GM18511 (cell line): ENCODE measurements at regions not wholly inside any gene's neighbourhood (a gene's known extent, or its start where the extent isn't known, plus 50 kb on each side); places are given as distances from the start of the nearest gene placed in this dataset.

Source experiments
- ATAC-seq: cut with Tn5 transposase; IDR thresholded peaks from one replicate; pipeline ENCODE4 v1.9.1; 2021; ENCODE audit warnings: mild to moderate bottlenecking, moderate library complexity; ENCODE audit not compliant: unreplicated experiment

DNA sequence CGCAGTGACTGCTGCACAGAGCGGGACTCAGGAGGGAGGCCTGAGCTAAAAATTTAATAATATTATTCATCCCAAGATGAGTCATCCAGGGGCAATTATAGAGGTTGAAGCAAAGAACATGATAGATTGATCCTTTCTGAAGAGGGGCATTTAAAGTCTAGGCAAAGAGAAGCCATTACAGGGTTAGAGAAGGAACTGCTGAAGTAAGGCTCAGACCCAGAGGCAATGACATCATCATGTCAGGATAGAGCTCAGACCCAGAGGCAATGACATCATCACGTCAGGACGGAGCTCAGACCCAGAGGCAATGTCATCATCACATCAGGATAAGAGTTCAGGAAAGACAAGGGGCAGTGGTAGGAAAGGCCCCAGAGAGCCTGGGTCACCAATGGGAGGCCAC is 184.0 kb downstream of the TMEM18 start:
- no peak for ATAC-seq

DNA sequence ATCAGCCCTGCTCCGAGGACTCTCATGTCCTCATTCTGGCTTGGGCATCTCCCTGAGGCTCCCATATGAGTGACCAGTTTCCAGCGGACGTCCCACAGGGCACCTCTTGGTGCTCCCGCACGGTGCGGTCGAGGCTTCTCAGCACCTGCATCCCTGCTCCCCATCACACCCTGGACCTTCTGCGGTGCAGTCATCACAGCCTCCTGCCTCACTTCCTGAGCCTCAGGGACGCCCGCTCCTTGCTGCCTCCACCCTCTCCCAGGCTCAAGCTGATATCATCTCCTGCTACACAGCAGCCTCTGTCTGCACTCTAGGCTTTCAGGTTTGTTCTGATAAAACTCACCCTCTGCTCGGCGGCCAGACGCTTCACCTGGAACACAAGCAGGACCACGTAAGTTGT is 185.0 kb downstream of the TMEM18 start:
- no peak for ATAC-seq

DNA sequence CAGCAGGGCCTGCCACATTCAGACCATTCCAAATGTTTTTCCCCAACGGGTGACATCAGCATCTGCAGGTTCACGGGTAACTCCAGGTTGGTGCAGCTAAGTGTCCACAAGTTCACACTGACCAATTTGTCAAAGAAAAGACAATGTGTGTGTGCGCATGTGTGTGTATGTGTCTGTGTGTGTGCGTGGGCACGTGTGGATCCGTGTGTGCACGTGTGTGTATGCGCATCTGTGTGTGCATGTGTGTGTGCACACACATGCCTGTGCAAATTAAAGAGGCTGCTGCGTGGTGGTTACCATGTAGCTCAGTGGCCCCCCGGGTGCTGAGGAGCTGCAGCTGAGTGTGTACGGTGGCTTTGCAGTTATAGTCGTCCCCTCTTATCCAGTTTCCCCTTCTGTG is 187.4 kb downstream of the TMEM18 start:
- no peak for ATAC-seq

DNA sequence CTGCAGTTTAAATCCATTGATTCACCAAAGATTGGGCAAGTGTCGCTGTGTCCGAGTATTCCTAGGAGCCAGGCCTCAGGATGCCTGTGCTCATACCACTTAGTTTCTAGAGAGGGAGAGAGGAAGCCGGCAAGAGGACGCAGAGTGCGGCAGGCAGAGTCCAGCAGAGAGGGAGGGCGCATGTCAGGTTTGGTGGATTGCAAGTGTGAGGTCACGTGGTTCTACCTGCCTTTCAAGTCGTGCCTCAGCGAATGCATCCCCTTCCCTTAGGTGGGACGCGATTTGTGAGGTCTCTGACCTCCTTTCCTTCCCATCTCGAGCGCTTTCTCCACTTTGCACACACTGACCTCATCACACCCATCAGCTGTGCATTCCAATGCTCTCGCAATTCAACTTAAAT is 188.1 kb downstream of the TMEM18 start:
- ATAC-seq, result no peak

DNA sequence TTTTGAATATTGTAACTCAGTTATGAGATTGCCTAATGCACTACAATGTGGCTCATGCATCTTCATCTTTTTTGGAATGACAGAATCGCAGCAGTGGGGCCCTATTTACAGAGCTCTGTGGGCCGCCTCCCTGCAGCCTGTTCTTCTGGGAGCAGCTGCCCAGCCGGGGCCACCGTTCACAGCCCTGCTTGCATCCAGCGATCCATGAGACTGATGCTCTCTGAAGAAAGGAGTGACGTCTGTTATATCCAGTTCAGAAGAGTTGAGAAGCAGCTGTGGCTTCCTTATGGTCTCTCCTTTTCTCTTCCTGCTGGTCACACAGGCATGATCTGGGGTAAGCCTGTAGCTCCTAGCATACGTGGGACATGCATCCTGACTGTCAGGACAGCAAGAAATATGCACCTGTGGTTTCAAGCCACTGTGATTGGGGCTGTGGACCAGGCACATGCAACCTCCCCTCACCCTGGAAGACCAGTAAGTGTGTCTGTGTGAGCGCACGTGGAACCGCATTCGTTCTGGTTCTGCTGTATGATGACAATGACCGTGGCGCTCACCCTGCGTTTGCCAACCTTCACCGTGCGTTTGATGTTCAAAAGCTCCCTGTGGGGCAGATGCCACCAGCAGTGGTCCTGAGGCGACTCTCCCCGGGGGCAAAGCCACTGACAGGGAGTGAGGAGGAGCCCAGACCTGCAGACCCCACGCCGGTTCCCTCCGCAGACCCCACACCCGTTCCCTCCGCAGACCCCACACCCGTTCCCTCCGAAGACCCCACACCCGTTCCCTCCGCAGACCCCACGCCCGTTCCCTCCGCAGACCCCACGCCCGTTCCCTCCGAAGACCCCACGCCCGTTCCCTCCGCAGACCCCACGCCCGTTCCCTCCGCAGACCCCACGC is 189.8 kb downstream of the TMEM18 start:
- no peak for ATAC-seq

DNA sequence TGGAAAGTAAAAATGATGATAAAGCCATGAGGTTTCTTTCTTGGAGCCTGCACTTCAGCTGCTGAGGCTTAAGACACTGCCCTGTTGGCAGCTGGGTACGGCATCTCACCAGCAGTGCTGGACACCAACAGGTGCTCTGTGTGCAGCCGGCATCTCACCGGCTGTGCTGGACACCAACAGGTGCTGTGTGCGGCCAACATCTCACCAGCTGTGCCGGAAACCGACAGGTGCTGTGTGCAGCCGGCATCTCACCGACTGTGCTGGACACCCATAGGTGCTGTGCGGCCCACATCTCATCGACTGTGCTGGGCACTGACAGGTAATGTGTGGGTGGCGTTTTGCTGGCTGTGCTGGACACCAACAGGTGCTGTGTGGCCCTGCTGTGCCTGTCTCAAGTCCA is 190.8 kb downstream of the TMEM18 start:
- no peak for ATAC-seq

DNA sequence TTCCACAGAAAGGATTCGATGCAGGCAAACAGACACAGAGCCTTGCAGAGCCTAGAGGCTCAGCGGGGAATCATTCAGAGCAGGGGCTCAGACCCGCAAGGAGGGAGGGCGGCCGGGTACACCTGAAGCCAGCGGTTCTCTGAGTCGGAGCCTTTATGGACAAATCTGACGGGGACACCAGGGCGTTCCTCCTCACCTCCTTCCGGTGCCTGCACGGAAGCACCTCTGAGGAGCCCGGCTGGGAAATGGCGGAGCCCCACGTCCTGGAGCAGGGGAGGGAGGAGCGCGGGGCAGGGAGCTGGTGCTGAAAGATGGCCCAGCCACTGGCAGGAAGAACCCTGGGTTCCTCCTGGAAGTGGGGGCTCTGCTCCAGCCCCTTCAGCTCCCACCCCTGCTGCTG is 193.5 kb upstream of the ALKAL2 start:
- no peak for ATAC-seq

DNA sequence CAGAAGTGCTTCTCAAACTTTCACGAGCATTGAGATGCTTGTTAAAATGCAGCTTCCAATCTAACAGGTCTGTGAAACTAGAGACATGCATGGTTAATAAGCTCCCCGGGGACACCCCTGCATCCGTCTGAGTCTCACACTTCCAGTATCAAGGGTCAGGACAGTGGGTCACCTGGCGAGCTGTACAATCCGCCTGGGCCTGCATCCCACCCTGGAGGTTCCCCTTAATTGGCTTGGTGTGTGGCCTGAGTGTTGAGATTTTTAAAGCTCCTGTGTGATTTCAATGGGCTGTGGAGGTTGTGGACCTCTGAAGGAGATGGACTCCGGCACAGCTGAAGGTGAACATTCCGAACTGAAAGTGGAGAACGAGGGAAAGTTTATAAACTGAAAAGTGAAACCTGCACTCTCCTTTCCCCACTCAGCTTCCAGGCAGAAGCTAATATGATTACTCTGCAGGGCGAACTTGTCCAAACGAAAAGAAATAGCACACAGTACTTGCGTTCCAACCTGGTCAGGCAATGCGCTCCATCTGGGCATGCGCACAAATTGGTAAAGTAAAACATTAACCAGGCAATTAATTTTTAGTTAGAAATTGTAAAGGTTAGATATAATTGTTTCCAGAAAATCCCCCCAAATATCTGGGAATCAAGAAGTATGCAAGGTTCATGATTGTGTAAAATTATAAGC is 191.7 kb upstream of the ALKAL2 start:
- no peak for ATAC-seq

DNA sequence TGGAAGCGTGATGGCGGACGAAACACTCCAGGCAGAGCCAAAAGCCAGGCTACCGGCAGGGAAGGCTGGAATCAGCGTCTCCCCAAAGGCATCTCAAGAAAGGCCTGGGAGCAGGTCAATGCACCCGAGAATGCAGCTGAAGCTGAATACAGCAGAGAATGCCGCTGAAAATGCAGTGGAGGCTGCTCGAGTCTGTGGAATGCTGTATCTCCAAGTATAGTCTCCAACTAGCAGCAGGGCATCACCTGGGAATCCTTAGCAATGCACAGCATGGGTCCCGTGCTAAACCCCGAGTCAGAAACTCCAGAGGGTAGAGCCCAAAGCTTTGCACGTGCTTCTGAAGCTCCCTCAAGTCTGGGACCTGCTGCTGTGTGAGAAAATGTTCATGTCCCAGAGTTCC is 191.1 kb upstream of the ALKAL2 start:
- no peak for ATAC-seq

DNA sequence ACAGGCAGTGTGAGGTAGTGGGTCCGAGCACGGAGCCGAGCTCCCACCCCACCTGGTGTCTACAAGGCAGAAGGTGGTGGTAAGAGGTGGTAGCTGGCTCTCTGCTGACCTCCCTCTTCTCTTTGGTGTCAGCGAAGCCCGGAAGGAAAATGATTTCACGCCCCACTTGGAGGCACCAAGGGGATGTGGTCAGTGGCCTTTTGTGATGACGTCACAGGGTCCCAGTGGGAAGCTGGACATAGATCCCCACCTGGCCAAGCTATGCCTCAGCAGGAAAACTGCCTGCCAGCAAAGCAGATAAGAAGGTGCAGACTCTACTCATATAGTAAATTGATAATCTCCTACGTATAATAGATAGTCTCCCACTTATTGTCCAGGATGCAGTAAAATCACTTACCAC is 183.7 kb upstream of the ALKAL2 start:
- no peak for ATAC-seq

DNA sequence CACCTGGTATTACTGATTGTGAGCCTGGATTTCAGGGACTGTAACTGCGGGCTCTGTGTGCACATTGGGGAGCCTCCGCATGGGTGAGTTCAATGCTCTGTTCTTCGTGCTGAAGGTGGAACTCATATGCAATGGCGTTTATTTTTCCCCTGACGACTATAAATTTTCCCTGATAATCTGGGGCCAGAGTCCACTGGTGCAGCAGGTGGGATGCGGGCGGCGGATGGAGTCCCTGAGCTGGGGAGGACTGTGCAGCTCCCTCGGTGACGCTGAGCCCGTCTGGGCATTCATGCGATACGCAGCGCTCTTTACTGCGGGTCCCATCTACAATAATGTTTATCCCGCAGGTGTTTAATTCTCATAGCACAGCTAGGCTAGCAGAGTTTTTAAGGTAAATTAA is 181.6 kb upstream of the ALKAL2 start:
- no peak for ATAC-seq

DNA sequence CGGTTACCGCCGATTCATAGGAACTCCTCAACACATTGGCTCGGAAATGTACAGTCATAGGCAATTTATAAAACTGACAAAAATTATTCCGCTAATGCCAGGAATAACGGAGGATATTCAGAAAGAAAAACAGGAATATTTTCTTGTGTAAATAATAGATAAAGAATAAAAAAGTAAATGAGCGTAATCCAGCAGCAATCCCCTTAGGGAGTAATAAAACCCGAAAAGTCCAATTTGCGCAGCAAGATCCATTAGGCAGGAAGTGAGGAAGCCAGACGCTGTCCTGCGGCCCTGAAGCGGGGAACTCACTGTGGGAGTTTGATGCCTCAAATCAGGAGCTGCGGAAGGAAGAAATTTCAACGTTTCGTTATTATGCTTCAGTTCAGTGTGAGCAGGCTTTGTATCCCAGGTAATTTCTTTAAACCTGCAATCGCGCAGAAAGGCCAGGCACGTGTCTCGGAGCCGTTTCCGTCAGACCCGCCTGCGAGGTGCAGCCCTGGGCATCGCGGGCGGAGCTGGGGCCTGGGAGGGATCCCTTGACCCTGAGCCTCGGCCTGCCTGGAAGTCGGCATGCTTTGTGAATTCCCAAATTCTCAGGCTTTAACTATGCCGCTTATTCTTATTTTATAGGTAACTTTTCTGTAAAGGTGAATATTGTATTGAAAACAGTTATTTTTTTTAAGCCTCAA is 180.9 kb upstream of the ALKAL2 start:
- no peak for ATAC-seq

DNA sequence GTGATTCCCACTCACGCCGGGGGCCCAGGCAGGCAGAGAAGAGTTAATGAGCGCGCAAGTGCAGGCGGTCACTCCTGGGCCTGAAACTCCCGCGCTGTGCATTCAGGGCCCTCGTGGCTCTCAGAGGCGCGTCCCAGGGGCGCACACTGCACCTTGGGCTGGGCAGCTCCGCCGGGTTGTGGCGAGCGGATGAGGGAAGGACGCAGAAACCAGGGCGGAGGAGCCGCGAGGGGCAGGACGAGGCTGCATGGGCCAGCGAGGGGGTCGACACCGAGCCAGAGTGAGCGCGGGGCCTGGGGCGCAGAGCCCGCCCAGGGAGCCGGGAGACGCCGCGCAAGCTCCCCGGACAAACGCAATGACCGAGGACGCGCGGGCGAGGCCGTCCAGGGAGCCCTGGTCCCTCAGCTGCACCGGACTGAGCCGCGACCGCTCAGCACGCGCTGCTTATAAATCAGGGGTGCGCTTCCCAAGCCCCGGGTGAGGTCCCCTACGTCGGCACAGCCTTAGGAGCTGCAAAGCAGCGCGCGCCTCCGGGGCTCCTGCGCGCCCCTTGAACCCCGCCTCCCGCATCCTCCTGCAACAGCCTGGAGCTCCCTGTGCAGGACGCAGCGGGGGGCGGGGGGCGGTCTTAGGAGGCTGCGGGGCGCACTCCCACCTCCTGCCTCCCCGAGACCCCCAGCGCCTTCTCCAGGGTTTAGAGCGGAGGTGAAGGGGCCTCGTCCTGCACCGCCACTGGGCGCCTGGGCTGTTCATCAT is 180.2 kb upstream of the ALKAL2 start:
- no peak for ATAC-seq

DNA sequence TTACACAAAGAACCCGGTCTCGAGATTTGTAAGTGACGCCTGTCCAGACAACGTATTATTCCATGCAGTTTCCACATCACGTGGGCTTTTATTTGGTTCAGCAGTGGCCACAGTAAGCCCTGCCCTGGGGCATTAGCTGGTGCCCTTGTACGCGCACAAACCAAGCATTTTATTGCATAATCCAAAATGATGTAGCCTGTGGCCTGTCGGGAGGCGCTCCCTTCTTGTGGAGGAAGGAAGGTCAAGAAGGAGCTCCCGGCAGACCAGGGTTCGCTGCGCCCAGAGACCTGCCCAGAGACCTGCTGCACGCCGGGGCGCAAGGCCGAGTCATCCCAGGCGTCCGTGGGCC is 179.6 kb upstream of the ALKAL2 start:
- no peak for ATAC-seq

DNA sequence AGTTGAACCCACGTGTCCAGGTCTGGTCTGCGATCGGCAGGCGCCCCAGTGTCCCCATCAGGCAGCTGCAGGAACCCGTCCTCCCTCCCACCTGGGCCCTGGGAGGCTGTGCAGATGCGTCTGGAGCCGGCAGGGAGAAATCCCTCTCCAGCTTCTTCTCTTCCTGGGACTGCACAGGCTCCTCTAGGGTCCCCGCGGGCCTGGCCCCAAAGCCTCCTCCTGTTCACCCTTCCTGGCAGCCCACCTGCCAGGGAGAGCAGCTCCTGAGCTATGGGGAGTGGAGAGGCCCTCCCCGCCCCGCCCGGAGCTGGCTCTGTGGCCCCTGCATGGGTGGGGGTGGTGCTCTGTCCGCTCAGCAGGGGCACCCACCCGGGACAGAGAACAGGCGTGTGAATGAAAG is 179.2 kb upstream of the ALKAL2 start:
- ATAC-seq, result no peak

DNA sequence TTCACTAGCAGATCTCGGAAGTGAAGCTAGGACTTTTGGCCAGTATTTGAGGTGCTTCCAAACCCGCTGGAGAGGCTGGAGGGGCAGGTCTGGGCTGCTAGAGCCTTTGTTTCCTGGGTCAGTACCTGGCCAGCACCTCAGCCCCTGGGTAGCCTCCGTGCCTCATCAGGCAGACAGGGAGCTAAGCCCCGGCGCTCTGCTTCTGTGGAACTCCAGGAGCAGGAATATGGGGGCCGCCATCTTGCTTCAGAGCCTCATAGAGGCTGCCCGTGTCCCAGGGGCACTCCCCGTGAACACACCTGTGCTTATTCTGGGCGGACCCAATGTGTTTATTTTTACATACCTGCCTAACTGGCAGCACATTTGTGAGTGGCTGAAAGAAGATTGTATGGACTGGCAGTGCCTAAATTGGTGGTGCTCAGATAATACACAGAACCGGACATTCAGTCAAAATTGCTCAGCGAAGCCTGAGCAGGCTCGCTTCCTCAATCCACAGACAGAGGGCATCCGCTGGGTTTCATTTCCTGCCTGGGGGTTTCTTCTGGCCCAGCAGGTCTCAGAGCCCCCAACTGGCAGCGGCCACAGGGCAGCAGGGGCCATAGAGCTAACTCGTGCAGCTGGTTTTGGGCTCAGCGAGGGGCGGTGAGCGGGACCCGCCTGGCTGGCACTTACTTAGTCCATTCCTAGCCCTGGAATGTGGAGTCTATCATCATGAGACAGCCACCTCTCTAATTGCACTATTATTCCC is 176.8 kb upstream of the ALKAL2 start:
- peak; percentile 40 for ATAC-seq

DNA sequence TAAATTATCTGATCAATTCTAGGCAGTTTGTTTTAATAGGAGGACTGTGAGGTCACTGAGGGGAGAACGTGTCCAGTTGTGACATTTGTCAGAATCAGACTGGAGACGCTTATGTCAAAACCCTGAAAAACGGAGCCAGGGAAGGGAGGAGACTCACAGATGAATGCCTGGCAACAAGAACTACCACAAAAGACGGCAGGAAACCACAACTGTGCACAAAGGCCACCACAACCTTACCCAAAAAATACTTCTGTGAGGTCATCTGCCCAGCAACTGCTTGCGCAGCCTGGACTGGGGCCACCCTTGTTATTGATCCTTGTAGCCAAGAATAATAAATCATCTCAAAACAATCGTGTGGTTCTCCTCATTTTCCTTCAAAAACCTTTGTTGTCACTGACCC is 173.0 kb upstream of the ALKAL2 start:
- peak; percentile 86 for ATAC-seq

DNA sequence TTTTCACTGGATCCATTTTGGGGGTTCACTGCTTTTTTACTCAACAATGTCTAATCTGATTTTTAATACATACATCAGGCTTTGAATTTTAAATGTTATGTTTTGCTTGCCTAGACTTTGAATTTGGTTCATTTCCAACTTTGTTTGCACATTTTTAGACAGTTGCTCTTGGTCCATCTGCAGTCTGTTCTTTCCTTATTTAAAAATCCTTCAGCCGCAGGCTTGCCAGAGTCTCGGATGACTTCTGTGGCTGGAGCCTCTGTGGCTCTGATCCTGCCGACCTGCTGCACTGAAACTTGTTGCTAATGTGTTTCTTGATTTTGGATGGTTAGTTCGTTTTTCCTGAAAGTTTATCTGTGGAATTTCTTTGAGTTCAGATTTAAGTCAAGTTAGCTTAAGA is 172.0 kb upstream of the ALKAL2 start:
- no peak for ATAC-seq

DNA sequence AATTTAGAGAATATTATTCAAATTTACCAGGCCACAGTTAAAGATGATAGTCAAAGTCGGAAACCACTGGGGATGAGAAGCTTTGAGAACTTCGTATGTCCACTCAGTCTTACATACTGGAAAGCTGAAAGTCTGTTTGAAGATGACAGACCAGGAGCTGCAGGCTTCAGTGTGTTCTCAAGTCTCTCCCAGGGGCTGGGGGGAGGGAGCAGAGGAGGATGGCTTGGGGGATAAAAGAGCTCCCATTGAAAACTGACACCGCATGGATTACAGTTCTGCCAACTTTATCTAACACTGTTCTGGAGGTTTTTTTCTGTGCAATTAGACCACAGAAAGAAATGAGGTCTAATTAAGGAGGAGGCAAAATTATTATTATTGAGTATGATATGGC is 170.5 kb upstream of the ALKAL2 start:
- ATAC-seq, result no peak

DNA sequence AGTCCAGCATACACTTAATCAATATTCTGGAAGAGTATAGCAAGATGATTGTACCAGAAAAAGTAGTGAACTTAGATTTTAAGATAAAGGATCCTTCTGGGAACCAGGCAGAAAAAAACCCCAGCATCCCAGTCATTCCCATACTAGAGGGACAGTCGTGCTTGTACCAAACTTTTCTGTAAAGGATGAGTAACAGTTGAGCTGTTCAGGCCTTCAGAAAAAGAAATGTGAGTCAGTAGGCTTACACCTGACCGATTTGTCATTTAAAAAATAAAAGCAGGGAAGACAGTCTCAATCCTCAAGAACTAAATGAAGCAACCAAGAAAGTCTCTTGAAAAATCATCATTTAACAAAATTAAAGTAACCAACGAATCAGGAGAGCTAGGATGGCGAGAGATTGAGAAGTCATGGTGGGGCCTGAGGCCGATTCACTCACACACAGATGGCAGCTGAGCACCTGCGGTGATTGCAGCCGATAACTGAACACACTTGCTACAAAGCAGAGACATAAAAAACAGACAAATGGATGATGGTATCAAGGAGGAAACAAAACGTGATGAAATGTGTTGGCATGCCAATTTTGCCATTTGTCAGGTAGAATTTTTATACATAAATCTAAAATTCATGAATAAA is 170.0 kb upstream of the ALKAL2 start:
- no peak for ATAC-seq
